Esophagus squamous epithelium (tissue), 4 donors: ENCODE measurements at regions not wholly inside any gene's neighbourhood (a gene's known extent, or its start where the extent isn't known, plus 50 kb on each side); places are given as distances from the start of the nearest gene placed in this dataset.

Experiments used
- CTCF ChIP-seq, 6 experiments: fragments of 450-650 bp in 4 of 6; fragments of 200-600 bp in 2 of 6; sonication (generic) in 2 of 6; IDR thresholded peaks; one replicate each; pipeline ENCODE4 v1.5.1; 2016 to 2019; ENCODE audit warnings: antibody characterized with exemption in 6 of 6, mild to moderate bottlenecking in 4 of 6, moderate library complexity in 4 of 6
- POLR2A ChIP-seq, 4 donors: fragments of 450-650 bp; IDR thresholded peaks; one replicate each; pipeline ENCODE4 v1.6.1; 2017; ENCODE audit warnings: antibody characterized with exemption in 4 of 4, mild to moderate bottlenecking in 4 of 4, moderate library complexity in 3 of 4

- TF ChIP-seq CTCF (IDR thresholded peaks at IDR 0.05), result no peak
- no peak for TF ChIP-seq POLR2A (IDR thresholded peaks at IDR 0.05)
These were observed 511.8 kb upstream of the ID4 start for GRCh38 chr6:19325335-19325789.
